Fibroblast of mammary gland (primary cell): ENCODE measurements at regions not wholly inside any gene's neighbourhood (a gene's known extent, or its start where the extent isn't known, plus 50 kb on each side); places are given as distances from the start of the nearest gene placed in this dataset.
"Not testable (repeated sequence)": the region's sequence is repeated elsewhere in the genome, so short reads cannot be mapped to it uniquely, and the experiment has no call there.

Source experiments
- DNase-seq: peaks from one replicate; pipeline ENCODE4 v3.0.0-alpha.2; 2010; ENCODE audit warnings: low read depth
- H3K4me3 ChIP-seq: 2 replicates; pipeline ENCODE4 v1.5.1; 2011; ENCODE audit warnings: low read depth, mild to moderate bottlenecking, low read length, moderate library complexity; ENCODE audit not compliant: control insufficient read depth
- TF ChIP-seq, protein P1 (sequence below): conservative IDR thresholded peaks from 2 replicates; pipeline ENCODE4 v1.5.1; 2011; ENCODE audit warnings: low read depth, low read length, inconsistent platforms; ENCODE audit not compliant: control insufficient read depth, insufficient read depth

DNA sequence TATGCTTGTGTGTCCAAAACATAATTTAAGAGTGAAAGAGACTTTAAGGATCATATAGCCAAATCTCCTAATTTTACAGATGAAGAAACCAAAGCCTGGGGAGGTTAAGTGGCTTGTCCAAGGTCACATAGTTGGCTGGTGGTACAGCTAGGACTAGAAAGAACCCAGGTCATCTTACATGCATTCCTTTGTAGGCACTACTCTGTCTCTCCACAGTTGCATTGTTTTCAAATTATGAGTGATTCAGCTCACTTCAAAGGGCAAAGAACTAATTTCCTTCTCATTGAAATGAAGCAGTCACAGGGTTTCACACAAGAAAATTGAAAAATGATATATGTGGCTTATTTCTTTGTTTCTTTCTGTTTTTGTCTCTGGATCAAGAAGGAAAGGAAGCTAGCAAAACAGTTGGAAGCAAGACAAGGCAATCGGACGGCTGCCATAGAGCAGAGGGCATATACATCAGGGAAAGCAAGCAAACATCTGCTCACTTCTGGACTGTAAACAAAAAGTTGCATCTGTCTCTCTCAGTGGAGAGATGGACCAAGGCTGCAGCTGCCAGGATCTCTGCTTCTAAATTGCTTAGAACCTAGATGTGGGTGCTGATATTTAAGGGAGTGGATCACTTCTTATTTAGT, 107.5 kb upstream of the AMOT start:
- TF ChIP-seq, protein P1, sequence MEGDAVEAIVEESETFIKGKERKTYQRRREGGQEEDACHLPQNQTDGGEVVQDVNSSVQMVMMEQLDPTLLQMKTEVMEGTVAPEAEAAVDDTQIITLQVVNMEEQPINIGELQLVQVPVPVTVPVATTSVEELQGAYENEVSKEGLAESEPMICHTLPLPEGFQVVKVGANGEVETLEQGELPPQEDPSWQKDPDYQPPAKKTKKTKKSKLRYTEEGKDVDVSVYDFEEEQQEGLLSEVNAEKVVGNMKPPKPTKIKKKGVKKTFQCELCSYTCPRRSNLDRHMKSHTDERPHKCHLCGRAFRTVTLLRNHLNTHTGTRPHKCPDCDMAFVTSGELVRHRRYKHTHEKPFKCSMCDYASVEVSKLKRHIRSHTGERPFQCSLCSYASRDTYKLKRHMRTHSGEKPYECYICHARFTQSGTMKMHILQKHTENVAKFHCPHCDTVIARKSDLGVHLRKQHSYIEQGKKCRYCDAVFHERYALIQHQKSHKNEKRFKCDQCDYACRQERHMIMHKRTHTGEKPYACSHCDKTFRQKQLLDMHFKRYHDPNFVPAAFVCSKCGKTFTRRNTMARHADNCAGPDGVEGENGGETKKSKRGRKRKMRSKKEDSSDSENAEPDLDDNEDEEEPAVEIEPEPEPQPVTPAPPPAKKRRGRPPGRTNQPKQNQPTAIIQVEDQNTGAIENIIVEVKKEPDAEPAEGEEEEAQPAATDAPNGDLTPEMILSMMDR = no peak
- no peak for DNase-seq

DNA sequence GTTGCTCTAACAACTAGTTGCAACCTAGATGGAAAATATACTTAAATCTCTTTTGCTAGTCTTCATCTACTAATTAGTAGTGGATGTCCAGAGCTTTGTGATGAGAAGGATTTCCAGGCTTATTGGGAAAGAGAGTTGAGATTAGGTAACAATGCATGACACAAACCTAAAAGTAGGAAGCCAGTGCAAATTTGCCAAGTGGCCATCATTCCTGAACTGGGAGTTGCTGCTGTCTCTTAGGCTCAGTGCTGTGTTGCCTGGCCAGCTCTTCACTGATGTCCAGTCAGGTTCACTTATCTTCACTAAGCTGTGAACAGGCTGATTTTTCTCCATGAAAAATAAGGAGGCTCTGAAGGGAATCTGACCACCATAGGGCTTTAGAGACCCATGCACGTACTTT, 105.6 kb upstream of the AMOT start:
- no peak for DNase-seq
- TF ChIP-seq, protein P1 = no peak
- H3K4me3 ChIP-seq = no peak overlapping the region

More for the DNA sequence above, 107.5 kb upstream of the AMOT start:
- no peak overlapping the region for H3K4me3 ChIP-seq

DNA sequence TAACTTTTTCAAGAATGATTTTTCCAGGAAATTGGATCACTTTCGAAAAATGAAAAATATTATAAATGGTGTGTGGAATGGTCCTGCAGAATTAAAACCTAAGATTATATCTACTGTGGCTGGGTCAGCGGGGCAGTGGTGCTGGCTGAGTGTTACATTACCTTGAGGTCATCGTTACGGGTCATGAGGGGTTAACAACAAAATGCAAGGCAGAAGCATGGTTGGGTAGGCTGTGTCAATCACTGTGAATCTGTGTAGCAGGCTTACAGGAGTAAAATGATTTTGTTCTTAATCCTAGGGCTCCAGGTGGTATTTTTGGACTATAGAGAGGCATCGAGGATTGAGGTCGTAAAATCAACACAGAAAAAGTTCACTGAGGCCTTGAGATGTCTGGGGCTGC, 105.2 kb upstream of the AMOT start:
- H3K4me3 ChIP-seq = no peak overlapping the region
- TF ChIP-seq, protein P1 = no peak
- DNase-seq = no peak

DNA sequence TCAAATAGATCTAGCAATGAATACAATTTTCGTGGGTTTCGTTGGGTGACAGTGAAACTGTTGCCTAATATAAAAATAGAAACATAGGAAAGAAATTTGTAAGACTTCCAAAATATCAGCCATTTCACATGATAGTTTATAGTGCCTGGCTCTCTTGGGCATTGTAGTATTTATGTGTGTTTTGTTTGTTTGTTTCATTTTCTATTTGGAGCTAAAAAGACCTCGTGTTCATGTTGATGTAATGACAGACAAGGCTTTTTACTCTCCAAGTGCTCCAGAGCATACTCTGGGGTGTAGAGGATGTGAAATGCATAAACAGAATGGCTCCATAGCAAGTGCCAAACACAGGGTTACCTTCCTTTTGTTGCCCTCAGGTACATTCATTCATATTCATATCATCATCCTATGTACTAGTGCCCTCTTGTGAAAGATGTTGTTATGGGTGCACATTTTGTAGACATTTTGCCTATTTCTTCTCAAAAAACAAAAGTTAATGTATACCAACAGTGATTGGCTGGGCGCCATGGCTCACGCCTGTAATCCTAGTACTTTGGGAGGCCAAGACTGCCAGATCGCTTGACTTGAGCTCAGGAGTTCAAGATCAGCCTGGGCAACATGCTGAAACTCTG, 100.7 kb upstream of the AMOT start:
- DNase-seq = no peak
- TF ChIP-seq, protein P1 = no peak
- H3K4me3 ChIP-seq = no peak overlapping the region

DNA sequence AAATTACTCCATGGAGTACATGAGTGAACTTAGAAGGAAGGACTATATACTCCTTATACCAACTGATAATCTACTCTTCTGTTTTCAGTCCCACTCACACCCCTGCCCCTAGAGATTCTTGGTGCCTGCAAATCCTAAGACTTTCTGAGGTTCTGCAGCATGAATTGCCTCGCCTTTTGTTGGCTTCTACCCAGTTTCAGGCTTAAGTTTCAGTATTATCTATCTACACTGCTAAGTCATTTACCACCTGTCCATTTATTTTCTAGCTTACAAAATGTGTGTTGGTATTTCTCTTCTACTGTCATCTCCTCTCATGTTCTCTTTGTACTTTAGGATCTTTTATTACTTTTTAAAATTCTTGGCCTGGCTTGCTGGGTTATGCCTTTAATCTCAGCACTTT, 94.4 kb upstream of the AMOT start:
- no peak for DNase-seq
- H3K4me3 ChIP-seq = no peak overlapping the region
- TF ChIP-seq, protein P1 = no peak

DNA sequence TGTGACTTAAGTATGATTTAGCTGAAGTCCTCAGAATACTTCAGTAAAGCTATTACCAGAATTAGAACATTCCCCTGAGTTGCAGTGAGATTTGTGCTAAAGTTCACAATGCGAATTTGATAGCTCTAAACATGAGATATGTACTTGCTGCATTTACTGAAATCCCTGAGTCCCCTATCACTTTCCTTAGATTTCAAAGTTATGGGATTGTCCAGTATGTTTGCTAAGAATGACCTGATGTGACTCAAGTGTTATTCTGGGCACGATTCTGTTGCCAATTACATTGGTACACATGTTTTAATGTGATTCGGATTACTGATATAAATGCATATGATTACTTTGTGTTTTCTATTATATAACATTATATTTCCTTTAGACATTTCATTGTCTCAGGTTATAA, 91.3 kb upstream of the AMOT start:
- TF ChIP-seq, protein P1 = no peak
- H3K4me3 ChIP-seq = no peak overlapping the region
- DNase-seq = no peak

DNA sequence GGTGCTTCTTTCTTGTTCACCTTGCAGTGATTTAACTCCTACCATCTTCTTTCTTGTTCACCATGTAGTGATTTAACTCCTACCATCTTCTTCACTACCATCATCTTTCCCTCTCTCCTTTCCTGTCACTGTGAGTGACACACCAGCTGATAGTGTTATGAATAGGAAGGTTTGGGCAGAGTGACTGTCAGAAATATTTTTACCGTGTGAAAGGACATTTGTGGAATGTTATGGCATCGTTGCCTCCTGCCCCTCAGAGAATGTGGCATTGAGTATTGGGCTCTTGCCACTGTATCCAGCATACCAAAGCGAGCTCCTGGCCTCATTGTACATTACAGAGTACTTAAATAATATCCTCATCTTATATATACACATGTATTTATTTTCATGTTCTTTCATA, 90.8 kb upstream of the AMOT start:
- DNase-seq = no peak
- TF ChIP-seq, protein P1 = no peak

DNA sequence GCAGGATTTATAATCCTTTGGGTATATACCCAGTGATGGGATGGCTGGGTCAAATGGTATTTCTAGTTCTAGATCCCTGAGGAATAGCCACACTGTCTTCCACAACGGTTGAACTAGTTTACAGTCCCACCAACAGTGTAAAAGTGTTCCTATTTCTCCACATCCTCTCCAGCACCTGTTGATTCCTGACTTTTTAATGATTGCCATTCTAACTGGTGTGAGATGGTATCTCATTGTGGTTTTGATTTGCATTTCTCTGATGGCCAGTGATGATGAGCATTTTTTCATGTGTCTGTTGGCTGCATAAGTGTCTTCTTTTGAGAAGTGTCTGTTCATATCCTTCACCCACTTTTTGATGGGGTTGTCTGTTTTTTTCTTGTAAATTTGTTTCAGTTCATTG, 82.8 kb upstream of the AMOT start:
- DNase-seq, H3K4me3 ChIP-seq: not testable (repeated sequence)

More for the DNA sequence above, 90.8 kb upstream of the AMOT start:
- H3K4me3 ChIP-seq = no peak overlapping the region
